ENCODE measurements at regions not wholly inside any gene's neighbourhood (a gene's known extent, or its start where the extent isn't known, plus 50 kb on each side); places are given as distances from the start of the nearest gene placed in this dataset.

DNA sequence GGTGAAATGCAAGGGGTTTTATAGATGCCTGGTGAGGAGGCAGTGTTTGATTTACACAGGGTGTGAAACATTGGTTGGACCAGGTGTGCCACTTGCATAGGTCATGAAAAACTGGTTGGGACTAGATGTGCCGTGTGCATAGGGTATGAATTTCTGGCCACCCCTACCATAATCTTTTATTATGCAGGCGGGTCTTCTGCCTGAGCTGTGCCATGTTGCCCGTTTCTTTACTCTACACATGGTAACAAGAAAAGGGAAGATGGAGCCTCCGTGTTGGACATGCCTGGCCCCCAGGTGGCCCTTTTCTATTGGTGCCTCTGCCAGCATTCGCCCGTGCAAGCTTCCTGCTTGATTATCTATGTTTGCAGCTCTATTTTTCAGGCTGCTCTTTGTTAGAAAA is 805.4 kb downstream of the TRIB2 start:
- Histone ChIP-seq H3F3A (replicated peaks; ENCODE audit: low read depth) (no peaks in the 10 kb centered on the region), H3K9me2 (ENCODE audit: insufficient read depth) (no peaks in the 10 kb centered on the region), H3K79me2 (replicated peaks; ENCODE audit: insufficient read depth) (no peaks in the 10 kb centered on the region), H2AFZ (no peak overlapping the region), H3K27me3 (ENCODE audit: insufficient read depth) (no peaks in the 10 kb centered on the region), H4K20me1 (replicated peaks; ENCODE audit: insufficient read depth) (no peaks in the 10 kb centered on the region), H3K4me3 (no peak overlapping the region), H3K36me3 (ENCODE audit: insufficient read depth) (no peaks in the 10 kb centered on the region), H3K27ac (ENCODE audit: low read depth) (no peak overlapping the region), H3K4me1 (ENCODE audit: insufficient read depth) (peaks cover 23% of the 10 kb centered on the region), H3K4me2 (no peak overlapping the region)
- Mint-ChIP-seq H3K4me1 (peaks cover 10% of the 10 kb centered on the region), H3K9me3 (no peaks in the 10 kb centered on the region), H3K36me3 (ENCODE audit: low read depth) (no peaks in the 10 kb centered on the region), H3K27ac (no peak overlapping the region), H3K27me3 (ENCODE audit: insufficient read depth, low read depth, poor library complexity) (no peaks in the 10 kb centered on the region), H3K4me3 (no peak overlapping the region)
- DNase-seq (ENCODE audit: low spot score) (no peak), ATAC-seq (no peak)
- TF ChIP-seq JUNB (IDR thresholded peaks at IDR 0.05; ENCODE audit: unreplicated experiment) = no peak
- no peak for TF ChIP-seq ZNF331 (CRISPR knock-in tag; IDR thresholded peaks at IDR 0.05; ENCODE audit: low read depth)
- TF ChIP-seq, protein P1, sequence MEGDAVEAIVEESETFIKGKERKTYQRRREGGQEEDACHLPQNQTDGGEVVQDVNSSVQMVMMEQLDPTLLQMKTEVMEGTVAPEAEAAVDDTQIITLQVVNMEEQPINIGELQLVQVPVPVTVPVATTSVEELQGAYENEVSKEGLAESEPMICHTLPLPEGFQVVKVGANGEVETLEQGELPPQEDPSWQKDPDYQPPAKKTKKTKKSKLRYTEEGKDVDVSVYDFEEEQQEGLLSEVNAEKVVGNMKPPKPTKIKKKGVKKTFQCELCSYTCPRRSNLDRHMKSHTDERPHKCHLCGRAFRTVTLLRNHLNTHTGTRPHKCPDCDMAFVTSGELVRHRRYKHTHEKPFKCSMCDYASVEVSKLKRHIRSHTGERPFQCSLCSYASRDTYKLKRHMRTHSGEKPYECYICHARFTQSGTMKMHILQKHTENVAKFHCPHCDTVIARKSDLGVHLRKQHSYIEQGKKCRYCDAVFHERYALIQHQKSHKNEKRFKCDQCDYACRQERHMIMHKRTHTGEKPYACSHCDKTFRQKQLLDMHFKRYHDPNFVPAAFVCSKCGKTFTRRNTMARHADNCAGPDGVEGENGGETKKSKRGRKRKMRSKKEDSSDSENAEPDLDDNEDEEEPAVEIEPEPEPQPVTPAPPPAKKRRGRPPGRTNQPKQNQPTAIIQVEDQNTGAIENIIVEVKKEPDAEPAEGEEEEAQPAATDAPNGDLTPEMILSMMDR (conservative IDR thresholded peaks at IDR 0.05; ENCODE audit: low read depth in 2 of 2) = no peak
- TF ChIP-seq ZNF114 (CRISPR knock-in tag; IDR thresholded peaks at IDR 0.05) = no peak
- TF ChIP-seq, protein P2, sequence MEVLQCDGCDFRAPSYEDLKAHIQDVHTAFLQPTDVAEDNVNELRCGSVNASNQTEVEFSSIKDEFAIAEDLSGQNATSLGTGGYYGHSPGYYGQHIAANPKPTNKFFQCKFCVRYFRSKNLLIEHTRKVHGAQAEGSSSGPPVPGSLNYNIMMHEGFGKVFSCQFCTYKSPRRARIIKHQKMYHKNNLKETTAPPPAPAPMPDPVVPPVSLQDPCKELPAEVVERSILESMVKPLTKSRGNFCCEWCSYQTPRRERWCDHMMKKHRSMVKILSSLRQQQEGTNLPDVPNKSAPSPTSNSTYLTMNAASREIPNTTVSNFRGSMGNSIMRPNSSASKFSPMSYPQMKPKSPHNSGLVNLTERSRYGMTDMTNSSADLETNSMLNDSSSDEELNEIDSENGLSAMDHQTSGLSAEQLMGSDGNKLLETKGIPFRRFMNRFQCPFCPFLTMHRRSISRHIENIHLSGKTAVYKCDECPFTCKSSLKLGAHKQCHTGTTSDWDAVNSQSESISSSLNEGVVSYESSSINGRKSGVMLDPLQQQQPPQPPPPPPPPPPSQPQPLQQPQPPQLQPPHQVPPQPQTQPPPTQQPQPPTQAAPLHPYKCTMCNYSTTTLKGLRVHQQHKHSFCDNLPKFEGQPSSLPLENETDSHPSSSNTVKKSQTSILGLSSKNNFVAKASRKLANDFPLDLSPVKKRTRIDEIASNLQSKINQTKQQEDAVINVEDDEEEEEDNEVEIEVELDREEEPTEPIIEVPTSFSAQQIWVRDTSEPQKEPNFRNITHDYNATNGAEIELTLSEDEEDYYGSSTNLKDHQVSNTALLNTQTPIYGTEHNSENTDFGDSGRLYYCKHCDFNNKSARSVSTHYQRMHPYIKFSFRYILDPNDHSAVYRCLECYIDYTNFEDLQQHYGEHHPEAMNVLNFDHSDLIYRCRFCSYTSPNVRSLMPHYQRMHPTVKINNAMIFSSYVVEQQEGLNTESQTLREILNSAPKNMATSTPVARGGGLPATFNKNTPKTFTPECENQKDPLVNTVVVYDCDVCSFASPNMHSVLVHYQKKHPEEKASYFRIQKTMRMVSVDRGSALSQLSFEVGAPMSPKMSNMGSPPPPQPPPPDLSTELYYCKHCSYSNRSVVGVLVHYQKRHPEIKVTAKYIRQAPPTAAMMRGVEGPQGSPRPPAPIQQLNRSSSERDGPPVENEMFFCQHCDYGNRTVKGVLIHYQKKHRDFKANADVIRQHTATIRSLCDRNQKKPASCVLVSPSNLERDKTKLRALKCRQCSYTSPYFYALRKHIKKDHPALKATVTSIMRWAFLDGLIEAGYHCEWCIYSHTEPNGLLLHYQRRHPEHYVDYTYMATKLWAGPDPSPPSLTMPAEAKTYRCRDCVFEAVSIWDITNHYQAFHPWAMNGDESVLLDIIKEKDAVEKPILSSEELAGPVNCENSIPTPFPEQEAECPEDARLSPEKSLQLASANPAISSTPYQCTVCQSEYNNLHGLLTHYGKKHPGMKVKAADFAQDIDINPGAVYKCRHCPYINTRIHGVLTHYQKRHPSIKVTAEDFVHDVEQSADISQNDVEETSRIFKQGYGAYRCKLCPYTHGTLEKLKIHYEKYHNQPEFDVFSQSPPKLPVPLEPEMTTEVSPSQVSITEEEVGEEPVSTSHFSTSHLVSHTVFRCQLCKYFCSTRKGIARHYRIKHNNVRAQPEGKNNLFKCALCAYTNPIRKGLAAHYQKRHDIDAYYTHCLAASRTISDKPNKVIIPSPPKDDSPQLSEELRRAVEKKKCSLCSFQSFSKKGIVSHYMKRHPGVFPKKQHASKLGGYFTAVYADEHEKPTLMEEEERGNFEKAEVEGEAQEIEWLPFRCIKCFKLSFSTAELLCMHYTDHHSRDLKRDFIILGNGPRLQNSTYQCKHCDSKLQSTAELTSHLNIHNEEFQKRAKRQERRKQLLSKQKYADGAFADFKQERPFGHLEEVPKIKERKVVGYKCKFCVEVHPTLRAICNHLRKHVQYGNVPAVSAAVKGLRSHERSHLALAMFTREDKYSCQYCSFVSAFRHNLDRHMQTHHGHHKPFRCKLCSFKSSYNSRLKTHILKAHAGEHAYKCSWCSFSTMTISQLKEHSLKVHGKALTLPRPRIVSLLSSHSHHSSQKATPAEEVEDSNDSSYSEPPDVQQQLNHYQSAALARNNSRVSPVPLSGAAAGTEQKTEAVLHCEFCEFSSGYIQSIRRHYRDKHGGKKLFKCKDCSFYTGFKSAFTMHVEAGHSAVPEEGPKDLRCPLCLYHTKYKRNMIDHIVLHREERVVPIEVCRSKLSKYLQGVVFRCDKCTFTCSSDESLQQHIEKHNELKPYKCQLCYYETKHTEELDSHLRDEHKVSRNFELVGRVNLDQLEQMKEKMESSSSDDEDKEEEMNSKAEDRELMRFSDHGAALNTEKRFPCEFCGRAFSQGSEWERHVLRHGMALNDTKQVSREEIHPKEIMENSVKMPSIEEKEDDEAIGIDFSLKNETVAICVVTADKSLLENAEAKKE (CRISPR knock-in tag; IDR thresholded peaks at IDR 0.05) = no peak
- TF ChIP-seq CREB1 (CRISPR knock-in tag; IDR thresholded peaks at IDR 0.05; ENCODE audit: low read depth) = no peak
- TF ChIP-seq, protein P3, sequence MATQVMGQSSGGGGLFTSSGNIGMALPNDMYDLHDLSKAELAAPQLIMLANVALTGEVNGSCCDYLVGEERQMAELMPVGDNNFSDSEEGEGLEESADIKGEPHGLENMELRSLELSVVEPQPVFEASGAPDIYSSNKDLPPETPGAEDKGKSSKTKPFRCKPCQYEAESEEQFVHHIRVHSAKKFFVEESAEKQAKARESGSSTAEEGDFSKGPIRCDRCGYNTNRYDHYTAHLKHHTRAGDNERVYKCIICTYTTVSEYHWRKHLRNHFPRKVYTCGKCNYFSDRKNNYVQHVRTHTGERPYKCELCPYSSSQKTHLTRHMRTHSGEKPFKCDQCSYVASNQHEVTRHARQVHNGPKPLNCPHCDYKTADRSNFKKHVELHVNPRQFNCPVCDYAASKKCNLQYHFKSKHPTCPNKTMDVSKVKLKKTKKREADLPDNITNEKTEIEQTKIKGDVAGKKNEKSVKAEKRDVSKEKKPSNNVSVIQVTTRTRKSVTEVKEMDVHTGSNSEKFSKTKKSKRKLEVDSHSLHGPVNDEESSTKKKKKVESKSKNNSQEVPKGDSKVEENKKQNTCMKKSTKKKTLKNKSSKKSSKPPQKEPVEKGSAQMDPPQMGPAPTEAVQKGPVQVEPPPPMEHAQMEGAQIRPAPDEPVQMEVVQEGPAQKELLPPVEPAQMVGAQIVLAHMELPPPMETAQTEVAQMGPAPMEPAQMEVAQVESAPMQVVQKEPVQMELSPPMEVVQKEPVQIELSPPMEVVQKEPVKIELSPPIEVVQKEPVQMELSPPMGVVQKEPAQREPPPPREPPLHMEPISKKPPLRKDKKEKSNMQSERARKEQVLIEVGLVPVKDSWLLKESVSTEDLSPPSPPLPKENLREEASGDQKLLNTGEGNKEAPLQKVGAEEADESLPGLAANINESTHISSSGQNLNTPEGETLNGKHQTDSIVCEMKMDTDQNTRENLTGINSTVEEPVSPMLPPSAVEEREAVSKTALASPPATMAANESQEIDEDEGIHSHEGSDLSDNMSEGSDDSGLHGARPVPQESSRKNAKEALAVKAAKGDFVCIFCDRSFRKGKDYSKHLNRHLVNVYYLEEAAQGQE (IDR thresholded peaks at IDR 0.05; ENCODE audit: unreplicated experiment) = no peak
- TF ChIP-seq EZH2 (IDR thresholded peaks at IDR 0.05; ENCODE audit: low read depth, unreplicated experiment) = no peak
- no peak for TF ChIP-seq EZH2phosphoT487 (IDR thresholded peaks at IDR 0.05; ENCODE audit: unreplicated experiment)
- TF ChIP-seq, protein P4, sequence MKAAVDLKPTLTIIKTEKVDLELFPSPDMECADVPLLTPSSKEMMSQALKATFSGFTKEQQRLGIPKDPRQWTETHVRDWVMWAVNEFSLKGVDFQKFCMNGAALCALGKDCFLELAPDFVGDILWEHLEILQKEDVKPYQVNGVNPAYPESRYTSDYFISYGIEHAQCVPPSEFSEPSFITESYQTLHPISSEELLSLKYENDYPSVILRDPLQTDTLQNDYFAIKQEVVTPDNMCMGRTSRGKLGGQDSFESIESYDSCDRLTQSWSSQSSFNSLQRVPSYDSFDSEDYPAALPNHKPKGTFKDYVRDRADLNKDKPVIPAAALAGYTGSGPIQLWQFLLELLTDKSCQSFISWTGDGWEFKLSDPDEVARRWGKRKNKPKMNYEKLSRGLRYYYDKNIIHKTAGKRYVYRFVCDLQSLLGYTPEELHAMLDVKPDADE (IDR thresholded peaks at IDR 0.05) = no peak
- no peak for TF ChIP-seq NANOG (IDR thresholded peaks at IDR 0.05; ENCODE audit: borderline replicate concordance)
- no peak for TF ChIP-seq POLR2AphosphoS5 (IDR thresholded peaks at IDR 0.05; ENCODE audit: low read depth)
- TF ChIP-seq STAT1 (IDR thresholded peaks at IDR 0.05; ENCODE audit: unreplicated experiment) = no peak
